Neural cell (in vitro differentiated cells): ENCODE measurements at regions not wholly inside any gene's neighbourhood (a gene's known extent, or its start where the extent isn't known, plus 50 kb on each side); places are given as distances from the start of the nearest gene placed in this dataset.

Experiments used
- CTCF ChIP-seq: fragments of 450-650 bp; IDR thresholded peaks from 2 replicates; pipeline ENCODE4 v1.5.1; 2014; ENCODE audit warnings: antibody characterized with exemption, mild to moderate bottlenecking, moderate library complexity; ENCODE audit not compliant: poor library complexity, severe bottlenecking
- POLR2AphosphoS5 ChIP-seq: IDR thresholded peaks from 2 replicates; pipeline ENCODE4 v1.6.1; 2012

GRCh38 chrX:96568071-96568470 lies 116.6 kb upstream of the DIAPH2 start:
- TF ChIP-seq CTCF (no peak), POLR2AphosphoS5 (no peak)
